Smooth muscle cell (in vitro differentiated cells): ENCODE measurements at regions not wholly inside any gene's neighbourhood (a gene's known extent, or its start where the extent isn't known, plus 50 kb on each side); places are given as distances from the start of the nearest gene placed in this dataset.
A peak's percentile ranks its signal among the peaks of the same experiment; 100 is the strongest.

ENCODE experiments used
- DNase-seq: peaks from one replicate; lab custom pipeline; 2025; ENCODE audit not compliant: unreplicated experiment; lab: John Stamatoyannopoulos, UW
- H2AFZ ChIP-seq: fragments of 200-600 bp; sonication (generic); 2 replicates; pipeline ENCODE4 v1.6.0; 2016; ENCODE audit warnings: antibody characterized with exemption, low read depth, mild to moderate bottlenecking
- H3F3A ChIP-seq: fragments of 200-600 bp; sonication (generic); 2 replicates; pipeline ENCODE4 v1.6.0; 2017; ENCODE audit warnings: antibody characterized with exemption, low read depth
- H3K27ac ChIP-seq: fragments of 200-600 bp; sonication (generic); 2 replicates; pipeline ENCODE4 v1.5.1; 2016; ENCODE audit warnings: low read depth, mild to moderate bottlenecking
- H3K27me3 ChIP-seq: fragments of 200-600 bp; sonication (generic); 2 replicates; pipeline ENCODE4 v1.6.1; 2016; ENCODE audit warnings: low read depth, mild to moderate bottlenecking
- H3K36me3 ChIP-seq: fragments of 200-600 bp; sonication (generic); 2 replicates; pipeline ENCODE4 v1.5.1; 2016; ENCODE audit warnings: low read depth
- H3K4me1 ChIP-seq: fragments of 200-600 bp; sonication (generic); 2 replicates; pipeline ENCODE4 v1.5.1; 2016; ENCODE audit warnings: low read depth
- H3K4me2 ChIP-seq: fragments of 200-600 bp; sonication (generic); 2 replicates; pipeline ENCODE4 v1.6.0; 2016; ENCODE audit warnings: mild to moderate bottlenecking
- H3K4me3 ChIP-seq: fragments of 200-600 bp; sonication (generic); 2 replicates; pipeline ENCODE4 v1.5.1; 2016; ENCODE audit warnings: mild to moderate bottlenecking
- H3K79me2 ChIP-seq: fragments of 200-600 bp; sonication (generic); 2 replicates; pipeline ENCODE4 v1.6.0; 2016; ENCODE audit warnings: low read depth, mild to moderate bottlenecking
- H3K9ac ChIP-seq: fragments of 200-600 bp; sonication (generic); 2 replicates; pipeline ENCODE4 v1.6.0; 2016; ENCODE audit warnings: low read depth
- H3K9me3 ChIP-seq: fragments of 200-600 bp; sonication (generic); replicated peaks from 2 replicates; pipeline ENCODE4 v1.5.1; 2016; ENCODE audit warnings: low read depth
- H4K20me1 ChIP-seq: fragments of 200-600 bp; sonication (generic); 2 replicates; pipeline ENCODE4 v1.6.0; 2016; ENCODE audit warnings: low read depth
- CTCF ChIP-seq: fragments of 200-600 bp; sonication (generic); IDR thresholded peaks from 2 replicates; pipeline ENCODE4 v1.5.1; 2017; ENCODE audit warnings: borderline replicate concordance, mild to moderate bottlenecking, antibody characterized with exemption; ENCODE audit not compliant: insufficient read depth, poor library complexity, severe bottlenecking
- WGBS: methylation state at CpG from one replicate; pipeline ENCODE4 v1.1.7; 2016; ENCODE audit warnings: low lambda C conversion rate; 5-methylcytosine and 5-hydroxymethylcytosine counted together

- H3K9me3 ChIP-seq: no peaks in the 10 kb centered on the region
- no peak for TF ChIP-seq CTCF
- H3K79me2 ChIP-seq: no peaks in the 10 kb centered on the region
- H3K4me3 ChIP-seq: no peak overlapping the region
- H3K9ac ChIP-seq: no peak overlapping the region
- H3K36me3 ChIP-seq: no peaks in the 10 kb centered on the region
- H3K27me3 ChIP-seq: no peaks in the 10 kb centered on the region
- no peaks in the 10 kb centered on the region for H4K20me1 ChIP-seq
- H2AFZ ChIP-seq: no peak overlapping the region
- no peaks in the 10 kb centered on the region for H3F3A ChIP-seq
- DNase-seq: no peak
- 78% methylated on average over 7 of the region's 7 CpGs for WGBS
- H3K27ac ChIP-seq: no peak overlapping the region
- no peaks in the 10 kb centered on the region for H3K4me1 ChIP-seq
- H3K4me2 ChIP-seq: no peak overlapping the region
Measured at GRCh38 chr1:233734456-233734855, 120.5 kb downstream of the KCNK1 start.

GRCh38 chr1:233735331-233735730 lies 121.4 kb downstream of the KCNK1 start:
- H3F3A ChIP-seq: no peaks in the 10 kb centered on the region
- H3K79me2 ChIP-seq: no peaks in the 10 kb centered on the region
- no peak overlapping the region for H3K4me3 ChIP-seq
- no peak for TF ChIP-seq CTCF
- no peaks in the 10 kb centered on the region for H3K27me3 ChIP-seq
- no peak for DNase-seq
- H3K4me1 ChIP-seq: no peaks in the 10 kb centered on the region
- H2AFZ ChIP-seq: no peak overlapping the region
- no peaks in the 10 kb centered on the region for H4K20me1 ChIP-seq
- no peak overlapping the region for H3K9ac ChIP-seq
- WGBS: 85% methylated on average over 1 of the region's 1 CpG
- no peaks in the 10 kb centered on the region for H3K9me3 ChIP-seq
- no peaks in the 10 kb centered on the region for H3K36me3 ChIP-seq
- H3K4me2 ChIP-seq: peak overlapping the region; percentile 27
- H3K27ac ChIP-seq: peak overlapping the region; percentile 27

GRCh38 chr1:233735847-233736246 lies 121.9 kb downstream of the KCNK1 start:
- no peak overlapping the region for H3K4me3 ChIP-seq
- no peaks in the 10 kb centered on the region for H3K79me2 ChIP-seq
- no peaks in the 10 kb centered on the region for H3K27me3 ChIP-seq
- WGBS: 39% methylated on average over 3 of the region's 3 CpGs
- H3K4me1 ChIP-seq: no peaks in the 10 kb centered on the region
- H4K20me1 ChIP-seq: no peaks in the 10 kb centered on the region
- H3K9ac ChIP-seq: no peak overlapping the region
- peak overlapping the region; percentile 27 for H3K27ac ChIP-seq
- no peaks in the 10 kb centered on the region for H3K9me3 ChIP-seq
- DNase-seq: no peak
- H3K4me2 ChIP-seq: peak overlapping the region; percentile 27
- no peak for TF ChIP-seq CTCF
- no peaks in the 10 kb centered on the region for H3F3A ChIP-seq
- no peaks in the 10 kb centered on the region for H3K36me3 ChIP-seq
- H2AFZ ChIP-seq: no peak overlapping the region

- Histone ChIP-seq H3F3A (no peaks in the 10 kb centered on the region), H3K9ac (no peak overlapping the region), H3K27me3 (no peaks in the 10 kb centered on the region), H3K27ac (no peak overlapping the region), H3K4me1 (no peaks in the 10 kb centered on the region), H3K79me2 (no peaks in the 10 kb centered on the region), H3K36me3 (no peaks in the 10 kb centered on the region), H3K9me3 (no peaks in the 10 kb centered on the region), H2AFZ (no peak overlapping the region), H4K20me1 (no peaks in the 10 kb centered on the region), H3K4me3 (no peak overlapping the region), H3K4me2 (no peak overlapping the region)
- WGBS: 90% methylated on average over 2 of the region's 2 CpGs
- no peak for TF ChIP-seq CTCF
- no peak for DNase-seq
Measured at GRCh38 chr1:233737341-233737740, 123.4 kb downstream of the KCNK1 start.
